ENCODE measurements at regions not wholly inside any gene's neighbourhood (a gene's known extent, or its start where the extent isn't known, plus 50 kb on each side); places are given as distances from the start of the nearest gene placed in this dataset.

- TF ChIP-seq ZNF274 (IDR thresholded peaks at IDR 0.05; ENCODE audit: low read depth, low read length) (no peak), SUZ12 (IDR thresholded peaks at IDR 0.05; ENCODE audit: extremely low read depth, insufficient read depth, insufficient read length) (no peak)
Observed at GRCh38 chr9:31166516-31166915, 1217.9 kb upstream of the ACO1 start.

Measured in NT2/D1 (cell line).